Common myeloid progenitor, CD34-positive (primary cell): ENCODE measurements at regions not wholly inside any gene's neighbourhood (a gene's known extent, or its start where the extent isn't known, plus 50 kb on each side); places are given as distances from the start of the nearest gene placed in this dataset.

ENCODE experiments used
- CTCF ChIA-PET: fragments of 350-600 bp; sonication (Branson Sonifier 250); formaldehyde crosslinking; loops from one replicate; lab custom pipeline; 2021; ENCODE audit warnings: antibody characterized with exemption; lab: Charles Lee
- POLR2A ChIA-PET: fragments of 350-600 bp; sonication (Branson Sonifier 250); formaldehyde crosslinking; loops from one replicate; lab custom pipeline; 2021; ENCODE audit warnings: antibody characterized with exemption; lab: Charles Lee
- DNase-seq, 3 donors: peaks; one replicate each; pipeline versions ENCODE4 v3.0.0 to v3.0.0-alpha.2; 2013
- H3K27ac ChIP-seq, 2 experiments: 1 replicate in 1 of 2; 2 replicates in 1 of 2; pipeline ENCODE4 v1.7.0; 2013; ENCODE audit warnings: inconsistent platforms in 2 of 2, low read length in 2 of 2, mild to moderate bottlenecking in 2 of 2, low read depth in 1 of 2, moderate library complexity in 1 of 2; ENCODE audit not compliant: severe bottlenecking in 2 of 2, insufficient read depth in 1 of 2, poor library complexity in 1 of 2
- H3K27me3 ChIP-seq, 5 experiments: replicated peaks in 2 of 5; 1 replicate in 3 of 5; 2 replicates in 2 of 5; pipeline versions ENCODE4 v1.6.1 to v1.7.0; 2013; ENCODE audit warnings: low read length in 4 of 5, mild to moderate bottlenecking in 2 of 5, moderate library complexity in 2 of 5, inconsistent platforms in 1 of 5; ENCODE audit not compliant: insufficient read depth in 5 of 5, control insufficient read depth in 4 of 5
- H3K36me3 ChIP-seq, 4 experiments: 1 replicate in 2 of 4; 2 replicates in 2 of 4; pipeline versions ENCODE4 v1.6.1 to v1.7.0; 2013; ENCODE audit warnings: low read length in 3 of 4, control low read depth in 1 of 4, mild to moderate bottlenecking in 1 of 4; ENCODE audit not compliant: control insufficient read depth in 4 of 4, insufficient read depth in 4 of 4
- H3K4me1 ChIP-seq, 4 experiments: 1 replicate in 3 of 4; 2 replicates in 1 of 4; pipeline versions ENCODE4 v1.6.1 to v1.7.1; 2013; ENCODE audit warnings: low read length in 3 of 4, mild to moderate bottlenecking in 3 of 4, control low read depth in 1 of 4, inconsistent platforms in 1 of 4, moderate library complexity in 1 of 4; ENCODE audit not compliant: control insufficient read depth in 4 of 4, insufficient read depth in 4 of 4; ENCODE audit errors: control extremely low read depth in 1 of 4
- H3K4me3 ChIP-seq, 7 experiments: 1 replicate in 4 of 7; 2 replicates in 3 of 7; pipeline versions ENCODE4 v1.5.1 to v1.7.0; 2013; ENCODE audit warnings: mild to moderate bottlenecking in 7 of 7, low read length in 6 of 7, moderate library complexity in 6 of 7, inconsistent platforms in 2 of 7, low read depth in 2 of 7, control low read depth in 1 of 7; ENCODE audit not compliant: insufficient read depth in 4 of 7, control insufficient read depth in 1 of 7; ENCODE audit errors: extremely low read depth in 1 of 7
- H3K9me3 ChIP-seq, 5 experiments: 1 replicate in 4 of 5; 2 replicates in 1 of 5; pipeline versions ENCODE4 v1.6.1 to v1.7.1; 2013; ENCODE audit warnings: low read length in 4 of 5, mild to moderate bottlenecking in 2 of 5, inconsistent platforms in 1 of 5, low read depth in 1 of 5, moderate library complexity in 1 of 5; ENCODE audit not compliant: control insufficient read depth in 4 of 5, insufficient read depth in 2 of 5; ENCODE audit errors: control extremely low read depth in 1 of 5
- WGBS: methylation state at CpG from one replicate; pipeline ENCODE4 v1.1.5; 2013; ENCODE audit not compliant: insufficient coverage; 5-methylcytosine and 5-hydroxymethylcytosine counted together

DNA sequence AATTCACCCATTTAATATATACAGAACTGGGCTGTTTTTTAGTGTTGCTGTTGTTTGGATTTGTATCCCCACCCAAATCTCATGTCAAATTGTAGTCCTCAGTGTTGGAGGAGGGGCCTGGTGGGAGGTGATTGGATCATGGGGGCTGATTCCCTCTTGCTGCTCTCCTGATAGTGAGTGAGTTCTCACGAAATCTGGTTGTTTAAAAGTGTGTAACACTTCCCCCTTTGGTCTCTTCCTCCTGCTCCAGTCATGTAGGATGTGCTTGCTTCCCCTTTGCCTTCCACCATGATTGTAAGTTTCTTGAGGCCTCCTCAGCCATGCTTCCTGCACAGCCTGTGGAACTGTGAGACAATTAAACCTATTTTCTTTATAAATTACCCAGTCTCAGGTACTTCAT lies 141.6 kb upstream of the AADAT start:
- no CpG with 5 or more reads among the region's 1 CpG for WGBS
- ChIA-PET CTCF (no interaction called here), POLR2A (no interaction called here)

DNA sequence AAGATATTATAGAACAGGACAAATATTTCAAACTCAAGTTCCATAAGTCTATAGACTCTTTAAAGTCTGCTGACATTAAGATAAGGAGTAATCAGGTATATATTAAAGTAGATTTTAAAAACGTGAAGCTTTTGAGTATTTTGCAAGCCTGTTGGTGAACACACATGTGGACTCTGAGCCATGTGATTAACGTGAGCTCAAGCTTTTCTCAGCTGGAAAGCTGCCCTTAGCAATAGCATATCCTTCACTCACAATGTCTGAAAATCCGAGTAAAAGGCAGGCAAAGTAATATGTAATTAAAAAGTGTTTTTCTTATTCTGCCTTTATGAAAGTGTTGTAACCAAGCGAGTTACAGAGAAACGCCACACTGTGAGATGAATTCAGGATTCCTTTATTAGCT lies 140.5 kb upstream of the AADAT start:
- DNase-seq = no peak
- 87% methylated on average over 4 of the region's 5 CpGs for WGBS
- Histone ChIP-seq H3K27ac (no peak overlapping the region), H3K27me3 (no peaks in the 10 kb centered on the region), H3K9me3 (no peaks in the 10 kb centered on the region), H3K36me3 (no peaks in the 10 kb centered on the region), H3K4me3 (no peak overlapping the region), H3K4me1 (peaks cover 0 to 9% (median 2%) of the 10 kb centered on the region in 4 experiments)
- CTCF ChIA-PET = interaction anchor here (1.0 kb wide), 1 partner anchor 12 kb away, joined by 3 read pairs; no protein-coding TSS in a partner anchor
- POLR2A ChIA-PET = no interaction called here

More for the DNA sequence above, 141.6 kb upstream of the AADAT start:
- no peak overlapping the region for H3K4me3 ChIP-seq
- no peak for DNase-seq
- H3K9me3 ChIP-seq = no peaks in the 10 kb centered on the region
- no peak overlapping the region for H3K27ac ChIP-seq
- H3K4me1 ChIP-seq = peaks cover 0 to under 1% (median under 1%) of the 10 kb centered on the region in 4 experiments
- H3K36me3 ChIP-seq = no peaks in the 10 kb centered on the region
- no peaks in the 10 kb centered on the region for H3K27me3 ChIP-seq

DNA sequence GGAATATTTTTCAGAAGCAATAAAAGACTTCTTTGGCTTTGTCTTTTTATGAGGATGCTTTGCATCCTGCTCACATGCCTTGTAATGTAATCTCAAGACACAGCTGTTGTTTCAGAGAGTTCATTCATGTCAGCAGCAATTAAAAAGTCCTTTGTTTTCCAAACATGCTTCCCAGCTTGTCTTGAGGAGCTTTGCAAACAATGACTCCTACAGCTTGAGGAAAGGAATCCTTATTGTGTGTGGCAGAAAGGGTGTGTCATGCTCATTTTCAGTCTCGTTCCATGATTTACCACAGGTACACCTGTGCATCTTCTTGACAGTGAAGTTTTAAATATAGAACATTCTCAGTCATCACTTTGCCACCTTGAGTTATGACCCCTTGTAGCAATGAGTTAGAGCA lies 139.2 kb upstream of the AADAT start:
- ChIA-PET POLR2A (no interaction called here), CTCF (interaction anchor here (1.1 kb wide), 1 partner anchor 41 kb away, joined by 3 read pairs; no protein-coding TSS in a partner anchor)
- H3K27ac ChIP-seq = no peak overlapping the region
- no peaks in the 10 kb centered on the region for H3K9me3 ChIP-seq
- H3K36me3 ChIP-seq = no peaks in the 10 kb centered on the region
- peaks cover 0 to 9% (median 2%) of the 10 kb centered on the region in 4 experiments for H3K4me1 ChIP-seq
- no peak overlapping the region for H3K4me3 ChIP-seq
- no peak for DNase-seq
- WGBS = no CpG with 5 or more reads among the region's 1 CpG
- no peaks in the 10 kb centered on the region for H3K27me3 ChIP-seq

- peaks cover 0 to under 1% (median 0%) of the 10 kb centered on the region in 5 experiments for H3K9me3 ChIP-seq
- DNase-seq = no peak
- H3K27ac ChIP-seq = no peak overlapping the region
- peaks cover 0 to 9% (median 2%) of the 10 kb centered on the region in 4 experiments for H3K4me1 ChIP-seq
- H3K27me3 ChIP-seq = no peaks in the 10 kb centered on the region
- H3K4me3 ChIP-seq = no peak overlapping the region
- ChIA-PET CTCF (interaction anchor here (1.1 kb wide), 1 partner anchor 42 kb away, joined by 3 read pairs; no protein-coding TSS in a partner anchor), POLR2A (no interaction called here)
- H3K36me3 ChIP-seq = no peaks in the 10 kb centered on the region
- WGBS = no CpG with 5 or more reads among the region's 2 CpGs
Measured at GRCh38 chr4:170227928-170228327, 138.2 kb upstream of the AADAT start.

- ChIA-PET POLR2A (no interaction called here), CTCF (no interaction called here)
- H3K27me3 ChIP-seq = no peaks in the 10 kb centered on the region
- peaks cover 0 to 9% (median 2%) of the 10 kb centered on the region in 5 experiments for H3K9me3 ChIP-seq
- 17% methylated on average over 1 of the region's 2 CpGs for WGBS
- peak overlapping the region in 1 of 7 experiments; percentile 35 for H3K4me3 ChIP-seq
- H3K27ac ChIP-seq = no peak overlapping the region
- H3K36me3 ChIP-seq = no peaks in the 10 kb centered on the region
- peaks cover 0 to 9% (median 2%) of the 10 kb centered on the region in 4 experiments for H3K4me1 ChIP-seq
- DNase-seq = no peak
Measured at GRCh38 chr4:170226288-170226687, 136.5 kb upstream of the AADAT start.

DNA sequence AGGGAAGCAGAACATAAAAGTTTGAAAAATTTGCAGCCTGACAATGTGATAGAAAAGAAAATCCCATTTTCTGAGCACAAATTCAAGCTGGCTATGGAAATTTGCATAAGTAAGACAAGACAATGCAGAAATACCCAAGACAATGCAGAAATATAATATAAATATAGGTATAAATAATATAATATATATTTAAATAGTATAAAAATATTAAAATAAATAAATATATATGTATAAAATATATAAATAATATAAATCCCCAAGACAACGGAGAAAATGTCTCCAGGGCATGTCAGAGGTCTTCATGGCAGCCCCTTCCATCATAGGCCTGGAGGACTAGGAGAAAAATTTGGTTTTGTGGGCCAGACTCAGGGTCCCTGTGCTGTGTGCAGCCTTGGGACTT lies 125.0 kb upstream of the AADAT start:
- Histone ChIP-seq H3K4me1 (no peaks in the 10 kb centered on the region), H3K4me3 (no peak overlapping the region), H3K27ac (no peak overlapping the region), H3K9me3 (peaks cover 2 to 20% (median 14%) of the 10 kb centered on the region in 5 experiments), H3K27me3 (no peaks in the 10 kb centered on the region), H3K36me3 (no peaks in the 10 kb centered on the region)
- ChIA-PET CTCF (no interaction called here), POLR2A (no interaction called here)
- DNase-seq = no peak
- no CpG with 5 or more reads among the region's 1 CpG for WGBS

DNA sequence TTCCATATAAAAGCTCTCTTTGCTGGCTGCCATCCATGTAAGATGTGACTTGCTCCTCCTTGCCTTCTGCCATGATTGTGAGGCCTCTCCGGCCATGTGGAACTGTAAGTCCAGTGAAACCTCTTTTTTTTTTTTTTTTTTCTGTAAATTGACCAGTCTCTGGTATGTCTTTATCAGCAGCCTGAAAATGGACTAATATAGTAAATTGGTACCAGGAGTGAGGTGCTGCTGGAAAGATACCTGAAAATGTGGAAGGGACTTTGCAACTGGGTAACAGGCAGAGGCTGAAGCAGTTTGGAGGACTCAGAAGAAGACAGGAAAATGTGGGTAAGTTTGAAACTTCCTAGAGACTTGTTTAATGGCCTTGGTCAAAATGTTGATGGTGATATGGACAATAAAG lies 124.3 kb upstream of the AADAT start:
- POLR2A ChIA-PET = no interaction called here
- no peaks in the 10 kb centered on the region for H3K27me3 ChIP-seq
- DNase-seq = no peak
- no peaks in the 10 kb centered on the region for H3K4me1 ChIP-seq
- 100% methylated on average over 1 of the region's 1 CpG for WGBS
- no peaks in the 10 kb centered on the region for H3K36me3 ChIP-seq
- H3K27ac ChIP-seq = no peak overlapping the region
- CTCF ChIA-PET = no interaction called here
- no peak overlapping the region for H3K4me3 ChIP-seq
- peaks cover 2 to 20% (median 14%) of the 10 kb centered on the region in 5 experiments for H3K9me3 ChIP-seq
